Activated B cell treated with CpG ODN at 0.5 μM for 24 hours (primary cell): ENCODE measurements at regions not wholly inside any gene's neighbourhood (a gene's known extent, or its start where the extent isn't known, plus 50 kb on each side); places are given as distances from the start of the nearest gene placed in this dataset.

ENCODE experiments used
- ATAC-seq: fragments of 200-7000 bp; cut with Tn5 transposase; one replicate; pipeline ENCODE4 v1.10.0; 2021; ENCODE audit warnings: low read depth, mild to moderate bottlenecking, moderate library complexity
- CTCF ChIA-PET: fragments of 350-600 bp; sonication (Branson Sonifier 250); formaldehyde crosslinking; loops from one replicate; lab custom pipeline; 2021; ENCODE audit warnings: antibody characterized with exemption; lab: Charles Lee
- POLR2A ChIA-PET: fragments of 350-600 bp; sonication (Branson Sonifier 250); formaldehyde crosslinking; loops from one replicate; lab custom pipeline; 2021; ENCODE audit warnings: antibody characterized with exemption; lab: Charles Lee
- DNase-seq: peaks from one replicate; pipeline ENCODE4 v3.0.0; 2022
- H3K27ac Mint-ChIP-seq: one replicate; pipeline ENCODE4 v1.8.0; 2020; ENCODE audit warnings: mixed read lengths
- H3K27me3 Mint-ChIP-seq: one replicate; pipeline ENCODE4 v1.8.0; 2021; ENCODE audit warnings: mixed read lengths
- H3K36me3 Mint-ChIP-seq: one replicate; pipeline ENCODE4 v1.8.0; 2021; ENCODE audit warnings: low read depth, mixed read lengths
- H3K4me1 Mint-ChIP-seq: one replicate; pipeline ENCODE4 v1.8.0; 2021; ENCODE audit warnings: mixed read lengths
- H3K4me3 Mint-ChIP-seq: one replicate; pipeline ENCODE4 v1.8.0; 2020; ENCODE audit warnings: mild to moderate bottlenecking, mixed read lengths
- H3K9me3 Mint-ChIP-seq: one replicate; pipeline ENCODE4 v1.8.0; 2020; ENCODE audit warnings: mixed read lengths
- intact Hi-C: fragments of 100-400 bp; cut with micrococcal nuclease; formaldehyde crosslinking; loops from one replicate; pipeline ENCODE4 v1.15.1; 2024
- TF ChIP-seq, protein P1 (sequence below): fragments of 200-600 bp; IDR thresholded peaks from one replicate; pipeline ENCODE4 v1.8.0; 2022; ENCODE audit warnings: antibody characterized with exemption, mild to moderate bottlenecking

DNA sequence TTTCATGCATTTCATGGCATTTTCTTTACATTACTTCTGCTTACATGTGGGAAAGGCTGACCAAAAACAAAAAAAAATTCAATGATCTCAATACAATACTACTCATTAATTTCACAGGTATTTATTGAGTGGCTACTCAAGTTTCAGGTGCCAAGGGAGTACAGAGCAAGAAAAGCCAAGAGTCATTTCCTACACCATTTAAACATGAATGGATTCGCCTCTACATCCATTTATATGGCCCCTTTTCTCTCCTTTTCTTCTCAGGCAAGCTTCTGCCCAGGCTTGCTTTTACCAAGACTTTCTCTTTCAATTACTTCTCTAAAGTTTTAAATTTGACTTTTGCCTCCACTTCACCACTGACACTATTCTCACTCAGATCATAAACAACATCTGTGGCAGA lies 1603.1 kb upstream of the CELF4 start:
- Mint-ChIP-seq H3K4me3 (no peak overlapping the region), H3K4me1 (no peaks in the 10 kb centered on the region)

DNA sequence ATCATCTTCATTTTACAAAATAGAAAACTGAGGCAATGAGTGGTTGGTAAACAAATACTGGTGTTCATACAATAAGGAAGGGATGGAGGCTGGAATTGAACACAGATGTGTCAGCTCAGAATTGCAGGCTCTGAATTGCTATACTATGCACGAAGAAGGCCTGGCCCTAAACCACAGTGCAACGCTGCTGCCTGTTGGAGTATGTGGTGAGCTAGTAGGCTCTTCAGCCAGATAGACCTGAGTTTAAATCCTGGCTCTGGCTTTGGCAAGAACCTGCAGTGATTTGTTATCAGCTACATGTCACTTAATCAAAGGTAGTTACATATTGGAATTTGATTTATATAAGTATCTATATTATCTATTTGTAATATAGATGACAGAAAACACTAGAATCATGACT lies 1602.4 kb upstream of the CELF4 start:
- no peak for ATAC-seq
- TF ChIP-seq, protein P1, sequence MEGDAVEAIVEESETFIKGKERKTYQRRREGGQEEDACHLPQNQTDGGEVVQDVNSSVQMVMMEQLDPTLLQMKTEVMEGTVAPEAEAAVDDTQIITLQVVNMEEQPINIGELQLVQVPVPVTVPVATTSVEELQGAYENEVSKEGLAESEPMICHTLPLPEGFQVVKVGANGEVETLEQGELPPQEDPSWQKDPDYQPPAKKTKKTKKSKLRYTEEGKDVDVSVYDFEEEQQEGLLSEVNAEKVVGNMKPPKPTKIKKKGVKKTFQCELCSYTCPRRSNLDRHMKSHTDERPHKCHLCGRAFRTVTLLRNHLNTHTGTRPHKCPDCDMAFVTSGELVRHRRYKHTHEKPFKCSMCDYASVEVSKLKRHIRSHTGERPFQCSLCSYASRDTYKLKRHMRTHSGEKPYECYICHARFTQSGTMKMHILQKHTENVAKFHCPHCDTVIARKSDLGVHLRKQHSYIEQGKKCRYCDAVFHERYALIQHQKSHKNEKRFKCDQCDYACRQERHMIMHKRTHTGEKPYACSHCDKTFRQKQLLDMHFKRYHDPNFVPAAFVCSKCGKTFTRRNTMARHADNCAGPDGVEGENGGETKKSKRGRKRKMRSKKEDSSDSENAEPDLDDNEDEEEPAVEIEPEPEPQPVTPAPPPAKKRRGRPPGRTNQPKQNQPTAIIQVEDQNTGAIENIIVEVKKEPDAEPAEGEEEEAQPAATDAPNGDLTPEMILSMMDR: no peak
- CTCF ChIA-PET: no interaction called here
- Mint-ChIP-seq H3K4me1 (no peaks in the 10 kb centered on the region), H3K4me3 (no peak overlapping the region), H3K36me3 (no peaks in the 10 kb centered on the region), H3K27ac (no peak overlapping the region), H3K9me3 (no peaks in the 10 kb centered on the region), H3K27me3 (no peaks in the 10 kb centered on the region)
- DNase-seq: no peak
- POLR2A ChIA-PET: no interaction called here
- intact Hi-C loops: no loop called here

More for the DNA sequence above, 1603.1 kb upstream of the CELF4 start:
- DNase-seq: no peak
- no peaks in the 10 kb centered on the region for H3K36me3 Mint-ChIP-seq
- no peak for ATAC-seq
- intact Hi-C loops: no loop called here
- H3K27me3 Mint-ChIP-seq: no peaks in the 10 kb centered on the region
- POLR2A ChIA-PET: no interaction called here
- no peaks in the 10 kb centered on the region for H3K9me3 Mint-ChIP-seq
- H3K27ac Mint-ChIP-seq: no peak overlapping the region
- TF ChIP-seq, protein P1: no peak
- CTCF ChIA-PET: no interaction called here

DNA sequence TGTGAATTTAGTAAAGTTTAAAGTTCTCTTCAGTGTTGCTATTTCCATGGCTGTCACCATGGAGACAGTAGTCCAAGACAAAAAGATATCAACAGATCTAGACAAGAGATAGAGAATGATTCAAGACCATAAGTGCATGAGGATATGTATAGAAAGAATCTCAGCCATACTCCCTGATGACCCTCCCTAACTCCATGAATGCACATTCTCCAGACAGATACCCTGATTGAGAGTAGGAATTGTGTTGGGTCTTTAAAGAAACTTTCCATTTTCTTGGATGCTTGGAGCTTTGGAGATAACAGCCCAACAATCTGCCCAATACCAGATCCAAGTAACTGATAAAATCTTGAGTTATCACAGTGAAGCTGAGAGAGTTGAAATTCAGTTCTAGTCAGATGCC lies 1601.2 kb upstream of the CELF4 start:
- ATAC-seq (no peak), DNase-seq (no peak)
- ChIA-PET CTCF (no interaction called here), POLR2A (no interaction called here)
- Mint-ChIP-seq H3K4me1 (no peaks in the 10 kb centered on the region), H3K27ac (no peak overlapping the region), H3K9me3 (no peaks in the 10 kb centered on the region), H3K36me3 (no peaks in the 10 kb centered on the region), H3K4me3 (no peak overlapping the region), H3K27me3 (no peaks in the 10 kb centered on the region)
- intact Hi-C loops: no loop called here
- TF ChIP-seq, protein P1: no peak

GRCh38 chr18:39162013-39162827 lies 1596.6 kb upstream of the CELF4 start:
- no peak overlapping the region for H3K4me3 Mint-ChIP-seq
- no peaks in the 10 kb centered on the region for H3K4me1 Mint-ChIP-seq
- TF ChIP-seq, protein P1: no peak

DNA sequence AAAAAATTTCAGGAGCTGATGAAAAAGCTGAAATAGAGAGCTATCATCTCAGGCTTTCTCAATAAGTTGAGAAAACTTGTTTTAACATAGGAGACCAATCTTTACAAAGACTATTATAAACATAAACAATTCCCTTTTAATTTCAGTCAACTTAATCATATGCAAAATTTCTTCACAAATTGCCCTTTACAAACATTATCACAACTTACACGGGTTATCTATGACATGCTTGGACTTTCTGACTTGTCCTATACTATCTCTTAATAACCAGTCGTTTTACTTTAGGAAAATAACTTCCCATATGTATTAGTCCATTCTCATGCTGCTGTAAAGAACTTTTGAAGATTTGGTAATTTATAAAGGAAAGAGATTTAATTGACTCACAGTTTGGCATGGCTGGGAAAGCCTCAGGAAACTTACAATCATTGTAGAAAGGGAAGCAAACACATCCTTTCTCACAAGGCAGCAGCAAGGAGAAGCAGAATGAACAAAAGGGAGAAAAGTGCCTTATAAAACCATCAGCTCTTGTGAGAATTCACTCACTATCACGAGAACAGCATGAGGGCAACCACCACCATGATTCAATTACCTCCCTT lies 1583.7 kb upstream of the CELF4 start:
- Mint-ChIP-seq H3K4me1 (no peaks in the 10 kb centered on the region), H3K27me3 (no peaks in the 10 kb centered on the region), H3K9me3 (peaks cover 6% of the 10 kb centered on the region), H3K36me3 (no peaks in the 10 kb centered on the region), H3K27ac (no peak overlapping the region), H3K4me3 (no peak overlapping the region)
- ATAC-seq (no peak), DNase-seq (no peak)
- intact Hi-C loops: no loop called here
- CTCF ChIA-PET: no interaction called here
- TF ChIP-seq, protein P1: no peak
- POLR2A ChIA-PET: no interaction called here

More at GRCh38 chr18:39162013-39162827, 1596.6 kb upstream of the CELF4 start:
- DNase-seq (no peak), ATAC-seq (no peak)
- intact Hi-C loops: no loop called here
- POLR2A ChIA-PET: no interaction called here
- CTCF ChIA-PET: no interaction called here
- H3K36me3 Mint-ChIP-seq: no peaks in the 10 kb centered on the region
- H3K27me3 Mint-ChIP-seq: no peaks in the 10 kb centered on the region
- no peaks in the 10 kb centered on the region for H3K9me3 Mint-ChIP-seq
- no peak overlapping the region for H3K27ac Mint-ChIP-seq
